Right lobe of liver (tissue), 6 donors: ENCODE measurements at regions not wholly inside any gene's neighbourhood (a gene's known extent, or its start where the extent isn't known, plus 50 kb on each side); places are given as distances from the start of the nearest gene placed in this dataset.

Experiments
- ATAC-seq, 4 donors: fragments of 200-7000 bp; cut with Tn5 transposase; one replicate each; pipeline ENCODE4 v1.9.1; 2020; ENCODE audit warnings: mild to moderate bottlenecking in 4 of 4, moderate library complexity in 4 of 4
- DNase-seq, 3 donors: peaks; one replicate each; pipeline ENCODE4 v3.0.0-alpha.2; 2020
- H3K27ac ChIP-seq, 3 donors: fragments of 200-600 bp; one replicate each; pipeline ENCODE4 v1.8.0; 2022
- H3K27me3 ChIP-seq, 2 donors: fragments of 200-600 bp; one replicate each; pipeline ENCODE4 v1.8.0; 2022
- H3K36me3 ChIP-seq, 4 donors: fragments of 200-600 bp; sonication (generic) in 1 of 4; one replicate each; pipeline versions ENCODE4 v1.5.1 to v1.8.0; 2017 to 2022; ENCODE audit warnings: control low read depth in 1 of 4
- H3K4me1 ChIP-seq, 4 donors: fragments of 200-600 bp; sonication (generic) in 1 of 4; one replicate each; pipeline versions ENCODE4 v1.5.1 to v1.8.0; 2017 to 2022; ENCODE audit warnings: control low read depth in 1 of 4
- H3K4me3 ChIP-seq, 3 donors: fragments of 200-600 bp; one replicate each; pipeline ENCODE4 v1.8.0; 2022
- H3K9me3 ChIP-seq, 4 donors: fragments of 200-600 bp; sonication (generic) in 1 of 4; one replicate each; pipeline versions ENCODE4 v1.5.1 to v1.8.0; 2017 to 2022; ENCODE audit warnings: control low read depth in 1 of 4
- POLR2A ChIP-seq: fragments of 450-650 bp; IDR thresholded peaks from one replicate; pipeline ENCODE4 v1.6.1; 2017; ENCODE audit warnings: antibody characterized with exemption, mild to moderate bottlenecking
- WGBS: methylation state at CpG from one replicate; pipeline ENCODE4 v1.1.6; 2018; ENCODE audit warnings: low coverage, low lambda C conversion rate; ENCODE audit not compliant: insufficient coverage; ENCODE audit errors: missing lambda C conversion rate; 5-methylcytosine and 5-hydroxymethylcytosine counted together
- intact Hi-C, 2 donors: fragments of 100-400 bp; cut with DNase I; formaldehyde crosslinking; loops; one replicate each; pipeline versions ENCODE4 v1.11.2 to v1.14.1; 2022
- TF ChIP-seq, protein P1 (sequence below), 4 donors: fragments of 200-600 bp in 3 of 4; fragments of 450-650 bp in 1 of 4; IDR thresholded peaks; one replicate each; pipeline versions ENCODE4 v1.5.1 to v1.8.0; 2016 to 2022; ENCODE audit warnings: antibody characterized with exemption in 4 of 4, mild to moderate bottlenecking in 2 of 4
- donor health status: DM: no; HTN: yes; CAD: no.
- donor health status: DM: no; HTN: no; CAD: no.
- donor health status: DM: no; HTN: no; CAD: no.
- donor health status: DM: no; HTN: yes; CAD: no.
- donor health status: DM: no; HTN: yes; CAD: no.

DNA sequence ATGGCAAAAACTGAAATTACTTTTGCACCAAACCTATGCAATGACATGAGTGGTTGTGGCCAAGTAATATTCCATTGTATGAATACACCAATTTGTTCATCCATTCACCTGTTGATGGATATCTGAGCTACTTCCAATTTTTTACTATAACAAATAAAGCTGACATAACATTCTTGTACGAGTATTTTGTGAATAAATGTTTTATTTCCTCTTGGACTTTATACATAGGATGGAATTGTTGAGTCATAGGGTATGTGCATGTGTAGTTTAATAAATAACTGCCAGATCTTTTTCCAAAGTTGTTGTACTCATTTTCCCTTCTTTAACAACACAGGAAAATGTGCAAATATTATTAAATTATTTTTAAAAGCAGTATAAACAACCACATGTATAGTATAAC, 146.1 kb upstream of the ZNF462 start:
- Histone ChIP-seq H3K4me1 (no peaks in the 10 kb centered on the region), H3K9me3 (no peaks in the 10 kb centered on the region), H3K27ac (no peak overlapping the region), H3K4me3 (no peak overlapping the region), H3K36me3 (no peaks in the 10 kb centered on the region), H3K27me3 (no peaks in the 10 kb centered on the region)
- no peak for DNase-seq
- intact Hi-C loops: no loop called here
- no peak for ATAC-seq
- 4% methylated on average over 1 of the region's 1 CpG for WGBS
- TF ChIP-seq, protein P1, sequence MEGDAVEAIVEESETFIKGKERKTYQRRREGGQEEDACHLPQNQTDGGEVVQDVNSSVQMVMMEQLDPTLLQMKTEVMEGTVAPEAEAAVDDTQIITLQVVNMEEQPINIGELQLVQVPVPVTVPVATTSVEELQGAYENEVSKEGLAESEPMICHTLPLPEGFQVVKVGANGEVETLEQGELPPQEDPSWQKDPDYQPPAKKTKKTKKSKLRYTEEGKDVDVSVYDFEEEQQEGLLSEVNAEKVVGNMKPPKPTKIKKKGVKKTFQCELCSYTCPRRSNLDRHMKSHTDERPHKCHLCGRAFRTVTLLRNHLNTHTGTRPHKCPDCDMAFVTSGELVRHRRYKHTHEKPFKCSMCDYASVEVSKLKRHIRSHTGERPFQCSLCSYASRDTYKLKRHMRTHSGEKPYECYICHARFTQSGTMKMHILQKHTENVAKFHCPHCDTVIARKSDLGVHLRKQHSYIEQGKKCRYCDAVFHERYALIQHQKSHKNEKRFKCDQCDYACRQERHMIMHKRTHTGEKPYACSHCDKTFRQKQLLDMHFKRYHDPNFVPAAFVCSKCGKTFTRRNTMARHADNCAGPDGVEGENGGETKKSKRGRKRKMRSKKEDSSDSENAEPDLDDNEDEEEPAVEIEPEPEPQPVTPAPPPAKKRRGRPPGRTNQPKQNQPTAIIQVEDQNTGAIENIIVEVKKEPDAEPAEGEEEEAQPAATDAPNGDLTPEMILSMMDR (IDR thresholded peaks at IDR 0.05): no peak
- no peak for TF ChIP-seq POLR2A

DNA sequence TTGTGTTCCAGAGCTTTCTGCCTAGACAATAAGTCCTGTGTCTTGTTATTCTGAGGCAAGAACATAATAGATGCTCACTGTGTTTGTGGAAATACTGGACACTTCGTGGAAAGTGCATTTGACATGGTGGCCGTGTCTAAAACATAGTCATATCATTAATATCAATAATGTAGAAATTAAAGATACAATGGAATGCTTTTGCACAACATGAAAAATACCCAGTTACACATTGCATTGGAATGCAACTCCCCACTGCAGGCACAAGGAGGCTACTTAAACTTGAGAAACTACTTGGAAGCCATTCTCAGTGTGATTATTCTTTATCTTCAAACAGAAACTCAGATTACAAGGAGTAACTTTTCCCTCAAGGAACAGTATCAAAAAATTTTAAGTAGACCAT, 145.3 kb upstream of the ZNF462 start:
- Histone ChIP-seq H3K9me3 (no peaks in the 10 kb centered on the region), H3K27me3 (no peaks in the 10 kb centered on the region), H3K4me3 (no peak overlapping the region), H3K27ac (no peak overlapping the region), H3K4me1 (no peaks in the 10 kb centered on the region), H3K36me3 (no peaks in the 10 kb centered on the region)
- ATAC-seq (no peak), DNase-seq (no peak)
- intact Hi-C loops: no loop called here
- no peak for TF ChIP-seq POLR2A
- TF ChIP-seq, protein P1 (IDR thresholded peaks at IDR 0.05): no peak
- WGBS: 33% methylated on average over 2 of the region's 2 CpGs

DNA sequence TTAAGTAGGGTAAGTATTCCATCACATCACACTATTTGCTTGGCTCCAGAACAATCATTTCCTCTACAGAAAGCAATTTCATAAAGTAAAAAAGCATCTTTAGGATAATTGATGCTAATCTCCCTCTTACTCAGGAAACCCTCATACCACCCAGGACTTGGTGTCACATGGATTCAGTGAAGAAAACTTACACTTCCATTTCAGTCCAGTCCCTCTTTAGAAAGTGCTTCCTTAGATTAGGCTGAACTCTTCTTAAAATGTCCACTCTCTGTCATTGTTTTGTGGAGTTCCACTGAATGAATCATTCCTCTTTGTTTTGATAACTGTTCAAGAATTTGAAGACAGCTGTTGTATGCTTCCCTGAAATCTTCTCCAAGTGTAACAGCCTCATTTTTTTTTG, 144.0 kb upstream of the ZNF462 start:
- Histone ChIP-seq H3K27me3 (no peaks in the 10 kb centered on the region), H3K4me1 (no peaks in the 10 kb centered on the region), H3K27ac (no peak overlapping the region), H3K9me3 (no peaks in the 10 kb centered on the region), H3K4me3 (no peak overlapping the region), H3K36me3 (no peaks in the 10 kb centered on the region)
- DNase-seq: no peak
- TF ChIP-seq, protein P1 (IDR thresholded peaks at IDR 0.05): no peak
- TF ChIP-seq POLR2A: no peak
- intact Hi-C loops: no loop called here
- ATAC-seq: no peak

DNA sequence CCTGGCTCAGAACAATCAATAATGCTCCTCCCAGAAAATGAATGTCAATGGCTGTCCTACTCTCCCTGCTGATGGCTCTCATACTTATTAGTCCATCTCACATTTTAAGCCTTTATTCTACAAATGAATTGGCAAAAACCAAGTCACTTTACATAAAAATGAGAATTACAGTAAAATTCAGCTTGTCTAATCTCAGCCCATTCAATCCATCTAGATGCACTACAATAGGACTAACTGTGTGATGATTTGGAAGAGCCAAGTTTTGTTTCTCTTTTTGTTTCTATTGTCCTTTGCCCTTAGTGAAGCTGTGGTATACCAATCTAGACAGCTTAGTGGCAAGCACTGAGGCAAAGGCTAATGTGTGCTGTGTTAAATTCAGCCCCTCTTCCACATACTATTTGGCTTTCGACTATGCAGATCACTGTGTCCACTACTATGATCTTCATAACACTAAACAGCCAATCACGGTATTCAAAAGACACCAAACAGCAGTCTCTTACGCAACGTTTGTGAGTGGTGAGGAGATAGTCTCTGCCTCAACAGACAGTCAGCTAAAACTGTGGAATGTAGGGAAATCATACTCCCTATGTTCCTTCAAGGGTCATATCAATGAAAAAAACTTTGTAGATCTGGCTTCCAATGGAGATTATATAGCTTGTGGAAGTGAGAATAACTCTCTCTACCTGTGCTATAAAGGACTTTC, 140.8 kb upstream of the ZNF462 start:
- intact Hi-C loops: no loop called here
- DNase-seq: no peak

More for the DNA sequence above, 140.8 kb upstream of the ZNF462 start:
- no peak overlapping the region for H3K27ac ChIP-seq
- no peaks in the 10 kb centered on the region for H3K4me1 ChIP-seq
- H3K9me3 ChIP-seq: no peaks in the 10 kb centered on the region
- no peak for TF ChIP-seq POLR2A
- TF ChIP-seq, protein P1 (IDR thresholded peaks at IDR 0.05): no peak
- no peak overlapping the region for H3K4me3 ChIP-seq
- H3K27me3 ChIP-seq: no peaks in the 10 kb centered on the region
- no peak for ATAC-seq
- WGBS: 71% methylated on average over 4 of the region's 4 CpGs
- H3K36me3 ChIP-seq: no peaks in the 10 kb centered on the region
